SKM-1 treated with dmso at 0.1 percent for 144 hours (cell line): ENCODE measurements at regions not wholly inside any gene's neighbourhood (a gene's known extent, or its start where the extent isn't known, plus 50 kb on each side); places are given as distances from the start of the nearest gene placed in this dataset.

Source experiments
- DNase-seq: peaks from one replicate; lab custom pipeline; 2025; ENCODE audit not compliant: unreplicated experiment; lab: John Stamatoyannopoulos, UW

- DNase-seq, result no peak
Measured at GRCh38 chr13:111533900-111534683, 213.7 kb downstream of the TEX29 start.

- no peak for DNase-seq
Measured at GRCh38 chr13:111534751-111535522, 214.5 kb downstream of the TEX29 start.

GRCh38 chr13:111535523-111535811 lies 215.0 kb downstream of the TEX29 start:
- no peak for DNase-seq

- no peak for DNase-seq
Measured at GRCh38 chr13:111536075-111536642, 215.7 kb downstream of the TEX29 start.

- no peak for DNase-seq
Measured at GRCh38 chr13:111537115-111537728, 216.8 kb downstream of the TEX29 start.

GRCh38 chr13:111537843-111538499 lies 217.5 kb downstream of the TEX29 start:
- DNase-seq, result no peak

GRCh38 chr13:111539252-111539651 lies 218.8 kb downstream of the TEX29 start:
- no peak for DNase-seq

GRCh38 chr13:111539791-111540446 lies 219.5 kb downstream of the TEX29 start:
- DNase-seq, result no peak

- no peak for DNase-seq
Measured at GRCh38 chr13:111540486-111540885, 220.0 kb downstream of the TEX29 start.

GRCh38 chr13:111541345-111541744 lies 220.9 kb downstream of the TEX29 start:
- DNase-seq, result no peak

GRCh38 chr13:111541752-111542529 lies 221.5 kb downstream of the TEX29 start:
- DNase-seq, result no peak

GRCh38 chr13:111542530-111543341 lies 222.3 kb downstream of the TEX29 start:
- DNase-seq, result no peak

GRCh38 chr13:111546921-111547675 lies 226.7 kb downstream of the TEX29 start:
- DNase-seq, result no peak

- no peak for DNase-seq
Measured at GRCh38 chr13:111547726-111548273, 227.4 kb downstream of the TEX29 start.

- no peak for DNase-seq
Measured at GRCh38 chr13:111548301-111548700, 227.9 kb downstream of the TEX29 start.

GRCh38 chr13:111548805-111549204 lies 228.4 kb downstream of the TEX29 start:
- DNase-seq, result no peak

GRCh38 chr13:111549464-111549863 lies 229.0 kb downstream of the TEX29 start:
- no peak for DNase-seq

GRCh38 chr13:111550062-111550461 lies 229.6 kb downstream of the TEX29 start:
- no peak for DNase-seq
